Spleen (tissue), 7 donors: ENCODE measurements at regions not wholly inside any gene's neighbourhood (a gene's known extent, or its start where the extent isn't known, plus 50 kb on each side); places are given as distances from the start of the nearest gene placed in this dataset.

Experiments
- POLR2A ChIP-seq, 3 donors: fragments of 450-650 bp; IDR thresholded peaks; one replicate each; pipeline ENCODE4 v1.5.1; 2017; ENCODE audit warnings: antibody characterized with exemption in 3 of 3, mild to moderate bottlenecking in 1 of 3
- TF ChIP-seq, protein P1 (sequence below), 11 experiments: fragments of 200-600 bp in 7 of 11; fragments of 450-650 bp in 4 of 11; sonication (generic) in 4 of 11; IDR thresholded peaks in 8 of 11; conservative IDR thresholded peaks in 3 of 11; 1 replicate in 7 of 11; 2 replicates in 4 of 11; pipeline versions ENCODE4 v1.4.0 to v1.8.0; 2016 to 2021; ENCODE audit warnings: antibody characterized with exemption in 11 of 11, inconsistent platforms in 4 of 11, mild to moderate bottlenecking in 1 of 11
- donor health status: DM: no; HTN: no; CAD: no; lungs with moderate emphysema.
- donor health status: DM: no; HTN: no; CAD: no.
- donor health status: DM: no; HTN: no; CAD: no.

GRCh38 chr13:44198826-44199225, 174.8 kb upstream of the SERP2 start:
- TF ChIP-seq POLR2A (IDR thresholded peaks at IDR 0.05): no peak
- TF ChIP-seq, protein P1, sequence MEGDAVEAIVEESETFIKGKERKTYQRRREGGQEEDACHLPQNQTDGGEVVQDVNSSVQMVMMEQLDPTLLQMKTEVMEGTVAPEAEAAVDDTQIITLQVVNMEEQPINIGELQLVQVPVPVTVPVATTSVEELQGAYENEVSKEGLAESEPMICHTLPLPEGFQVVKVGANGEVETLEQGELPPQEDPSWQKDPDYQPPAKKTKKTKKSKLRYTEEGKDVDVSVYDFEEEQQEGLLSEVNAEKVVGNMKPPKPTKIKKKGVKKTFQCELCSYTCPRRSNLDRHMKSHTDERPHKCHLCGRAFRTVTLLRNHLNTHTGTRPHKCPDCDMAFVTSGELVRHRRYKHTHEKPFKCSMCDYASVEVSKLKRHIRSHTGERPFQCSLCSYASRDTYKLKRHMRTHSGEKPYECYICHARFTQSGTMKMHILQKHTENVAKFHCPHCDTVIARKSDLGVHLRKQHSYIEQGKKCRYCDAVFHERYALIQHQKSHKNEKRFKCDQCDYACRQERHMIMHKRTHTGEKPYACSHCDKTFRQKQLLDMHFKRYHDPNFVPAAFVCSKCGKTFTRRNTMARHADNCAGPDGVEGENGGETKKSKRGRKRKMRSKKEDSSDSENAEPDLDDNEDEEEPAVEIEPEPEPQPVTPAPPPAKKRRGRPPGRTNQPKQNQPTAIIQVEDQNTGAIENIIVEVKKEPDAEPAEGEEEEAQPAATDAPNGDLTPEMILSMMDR (IDR thresholded peaks at IDR 0.05 in 8 of 11, conservative IDR thresholded peaks at IDR 0.05 in 3 of 11): no peak
